ENCODE measurements at regions not wholly inside any gene's neighbourhood (a gene's known extent, or its start where the extent isn't known, plus 50 kb on each side); places are given as distances from the start of the nearest gene placed in this dataset.
"Not testable (repeated sequence)": the region's sequence is repeated elsewhere in the genome, so short reads cannot be mapped to it uniquely, and the experiment has no call there.

DNA sequence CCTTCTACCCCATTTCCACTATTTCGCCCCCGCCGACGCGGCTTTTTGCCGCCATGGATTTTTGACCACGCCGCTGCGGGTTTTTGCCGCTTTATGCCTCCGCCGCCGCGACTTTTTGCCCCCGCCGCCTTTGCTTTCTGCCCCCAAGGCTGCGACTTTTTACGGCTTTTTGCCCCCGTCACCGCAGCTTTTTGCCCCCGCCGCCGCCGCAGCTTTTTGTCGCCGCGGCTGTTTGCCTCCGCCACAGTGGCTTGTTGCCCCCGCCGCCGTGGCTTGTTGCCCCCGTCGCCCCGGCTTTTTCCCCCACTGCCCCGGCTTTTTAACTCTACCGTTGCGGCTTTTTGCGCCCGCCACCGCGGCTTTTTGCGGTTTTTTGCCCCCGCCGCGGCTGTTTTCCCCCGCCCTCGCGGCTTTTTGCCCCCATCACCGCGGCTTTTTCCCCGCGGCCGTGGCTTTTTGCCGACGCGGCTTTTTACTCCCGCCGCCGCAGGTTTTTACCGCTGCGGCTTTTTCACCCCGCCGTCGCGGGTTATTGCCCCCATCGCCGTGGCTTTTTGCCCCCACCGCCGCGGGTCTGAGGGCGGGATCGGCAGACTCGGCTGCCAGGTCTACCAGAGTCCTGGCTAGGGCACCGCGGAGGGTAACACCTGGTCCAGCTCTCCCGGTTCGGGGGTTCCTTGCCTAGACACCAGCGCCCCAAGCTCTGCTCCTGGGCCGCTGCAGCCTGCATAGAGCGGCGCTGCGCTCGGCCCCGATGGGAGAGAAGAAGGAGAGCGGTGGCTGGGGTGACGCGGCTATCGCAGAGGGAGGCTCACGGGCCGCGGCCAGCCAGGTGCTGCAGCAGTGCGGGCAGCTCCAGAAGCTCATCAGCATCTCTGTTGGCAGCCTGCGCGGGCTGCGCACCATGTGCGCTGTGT, 562.7 kb upstream of the WSB1 start:
- no peak for TF ChIP-seq CTCF (IDR thresholded peaks at IDR 0.05; ENCODE audit: low read depth, low read length)
- no peak overlapping the region for H3K27ac ChIP-seq
- H3K36me3 ChIP-seq = no peaks in the 10 kb centered on the region
- no peak overlapping the region for H3K4me3 ChIP-seq
- no peaks in the 10 kb centered on the region for H3K27me3 ChIP-seq
- no peak for DNase-seq (ENCODE audit: low read depth in 1 of 2, low spot score in 1 of 2)
- H3K4me1 ChIP-seq (ENCODE audit: low read depth) = no peaks in the 10 kb centered on the region
- H3K9me3 ChIP-seq (ENCODE audit: low read depth) = no peaks in the 10 kb centered on the region

GRCh38 chr17:26731926-26732325, 562.0 kb upstream of the WSB1 start:
- H3K36me3 ChIP-seq; H3K4me3 ChIP-seq; H3K4me1 ChIP-seq (ENCODE audit: low read depth); H3K27ac ChIP-seq; H3K9me3 ChIP-seq (ENCODE audit: low read depth); DNase-seq (ENCODE audit: low read depth in 1 of 2, low spot score in 1 of 2); H3K27me3 ChIP-seq: not testable (repeated sequence)

- not testable (repeated sequence) for H3K36me3 ChIP-seq; H3K27ac ChIP-seq; H3K27me3 ChIP-seq; DNase-seq (ENCODE audit: low read depth in 1 of 2, low spot score in 1 of 2); H3K9me3 ChIP-seq (ENCODE audit: low read depth); H3K4me3 ChIP-seq; H3K4me1 ChIP-seq (ENCODE audit: low read depth)
These were observed 559.1 kb upstream of the WSB1 start for GRCh38 chr17:26734775-26735174.

DNA sequence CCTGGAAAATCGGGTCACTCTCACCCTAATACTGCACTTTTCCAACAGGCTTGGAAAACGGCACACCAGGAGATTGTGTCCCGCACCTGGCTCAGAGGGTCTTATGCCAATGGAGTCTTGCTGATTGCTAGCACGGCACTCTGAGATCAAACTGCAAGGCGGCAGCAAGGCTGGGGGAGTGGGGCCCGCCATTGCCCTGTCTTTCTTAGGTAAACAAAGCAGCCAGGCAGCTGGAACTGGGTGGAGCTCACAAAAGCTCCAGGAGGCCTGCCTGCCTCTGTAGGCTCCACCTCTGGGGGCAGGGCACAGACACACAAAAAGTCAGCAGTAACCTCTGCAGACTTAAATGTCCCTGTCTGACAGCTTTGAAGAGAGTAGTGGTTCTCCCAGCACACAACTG, 557.9 kb upstream of the WSB1 start:
- H3K27me3 ChIP-seq, H3K27ac ChIP-seq: not testable (repeated sequence)

DNA sequence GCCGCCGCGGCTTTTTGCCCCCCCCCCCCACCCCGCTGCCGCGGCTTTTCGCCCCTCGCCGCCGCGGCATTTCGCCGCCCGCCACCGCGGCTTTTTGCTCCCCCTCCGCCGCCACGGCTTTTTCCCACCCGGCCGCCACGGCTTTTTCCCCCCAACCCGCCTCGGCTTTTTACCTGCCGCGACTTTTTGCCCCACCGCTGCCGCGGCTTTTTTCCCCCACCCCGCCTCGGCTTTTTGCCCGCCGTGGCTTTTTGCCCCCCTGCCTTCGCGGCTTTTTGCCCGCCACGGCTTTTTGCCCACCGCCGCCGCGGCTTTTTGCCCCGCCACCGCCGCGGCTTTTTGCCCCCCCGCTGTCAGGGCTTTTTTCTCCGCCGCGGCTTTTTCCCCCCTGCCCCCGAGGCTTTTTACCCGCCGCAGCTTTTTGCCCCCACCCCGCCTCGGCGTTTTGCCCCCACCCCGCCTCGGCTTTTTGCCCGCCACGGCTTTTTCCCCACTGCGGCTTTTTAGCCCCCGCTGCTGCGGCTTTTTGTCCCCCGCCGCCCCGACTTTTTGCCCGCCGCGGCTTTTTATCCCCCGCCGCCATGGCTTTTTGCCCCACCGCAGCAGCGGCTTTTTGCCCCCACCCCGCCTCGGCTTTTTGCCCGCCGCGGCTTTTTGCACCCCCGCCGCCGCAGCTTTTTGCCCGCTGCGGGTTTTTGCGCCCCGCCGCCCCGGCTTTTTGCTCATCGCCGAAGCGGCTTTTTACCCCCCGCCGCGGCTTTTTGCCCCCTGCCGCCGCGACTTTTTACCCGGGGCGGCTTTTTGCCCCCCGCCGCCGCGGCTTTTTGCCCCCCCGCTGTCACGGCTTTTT, 527.8 kb upstream of the WSB1 start:
- no peaks in the 10 kb centered on the region for H3K27me3 ChIP-seq
- no peak for DNase-seq (ENCODE audit: low read depth in 1 of 2, low spot score in 1 of 2)

More for the DNA sequence above, 557.9 kb upstream of the WSB1 start:
- H3K36me3 ChIP-seq; DNase-seq (ENCODE audit: low read depth in 1 of 2, low spot score in 1 of 2); H3K4me3 ChIP-seq; H3K4me1 ChIP-seq (ENCODE audit: low read depth); H3K9me3 ChIP-seq (ENCODE audit: low read depth): not testable (repeated sequence)

GRCh38 chr17:26766743-26767142, 527.2 kb upstream of the WSB1 start:
- Histone ChIP-seq H3K27ac (no peak overlapping the region), H3K27me3 (no peaks in the 10 kb centered on the region), H3K4me3 (no peak overlapping the region), H3K9me3 (ENCODE audit: low read depth) (no peaks in the 10 kb centered on the region), H3K4me1 (ENCODE audit: low read depth) (no peaks in the 10 kb centered on the region), H3K36me3 (no peaks in the 10 kb centered on the region)
- TF ChIP-seq CTCF (IDR thresholded peaks at IDR 0.05; ENCODE audit: low read depth, low read length) = no peak
- no peak for DNase-seq (ENCODE audit: low read depth in 1 of 2, low spot score in 1 of 2)

More for the DNA sequence above, 527.8 kb upstream of the WSB1 start:
- H3K9me3 ChIP-seq (ENCODE audit: low read depth) = no peaks in the 10 kb centered on the region
- no peak overlapping the region for H3K27ac ChIP-seq
- H3K4me3 ChIP-seq = no peak overlapping the region
- no peaks in the 10 kb centered on the region for H3K36me3 ChIP-seq
- no peaks in the 10 kb centered on the region for H3K4me1 ChIP-seq (ENCODE audit: low read depth)
- no peak for TF ChIP-seq CTCF (IDR thresholded peaks at IDR 0.05; ENCODE audit: low read depth, low read length)

All from cardiac muscle cell (in vitro differentiated cells and primary cell).